ENCODE measurements at regions not wholly inside any gene's neighbourhood (a gene's known extent, or its start where the extent isn't known, plus 50 kb on each side); places are given as distances from the start of the nearest gene placed in this dataset.

- Histone ChIP-seq H3K27ac (ENCODE audit: extremely low read length, insufficient read depth, low read length) (no peak overlapping the region), H3K9me3 (ENCODE audit: low read length) (no peaks in the 10 kb centered on the region), H3K4me1 (ENCODE audit: insufficient read depth, low read length) (no peaks in the 10 kb centered on the region), H3K27me3 (ENCODE audit: control insufficient read depth in 1 of 2, insufficient read depth in 2 of 2, low read length in 2 of 2) (no peaks in the 10 kb centered on the region; a peak in 1 of 5 replicates), H4K20me1 (ENCODE audit: insufficient read depth, low read length) (no peaks in the 10 kb centered on the region), H3K36me3 (replicated peaks in 1 of 2; ENCODE audit: control insufficient read depth in 1 of 2, insufficient read depth in 2 of 2, low read length in 2 of 2) (no peaks in the 10 kb centered on the region), H3K4me3 (replicated peaks in 1 of 3; ENCODE audit: insufficient read depth in 1 of 3, low read depth in 2 of 3, low read length in 3 of 3) (no peak overlapping the region), H3K9ac (ENCODE audit: insufficient read depth, low read depth, low read length) (no peak overlapping the region), H3K4me2 (ENCODE audit: low read depth, low read length) (no peak overlapping the region), H3K79me2 (ENCODE audit: insufficient read depth, low read length) (no peaks in the 10 kb centered on the region), H2AFZ (ENCODE audit: low read length) (no peak overlapping the region)
- BruUV-seq (replicated peaks) = no TSS peak
- intact Hi-C loops (cut with micrococcal nuclease; ENCODE audit: unreplicated experiment) = no loop called here
- FAIRE-seq = no peak
- CTCF ChIA-PET (ENCODE audit: low intra/inter-chr PET ratio, low total read pairs) = no interaction called here
- DNase-seq (ENCODE audit: low spot score) = no peak
- POLR2A ChIA-PET = no interaction called here
- in situ Hi-C loops (cut with HindIII; ENCODE audit: extremely low pct_ligation_motif_present, low pct_unique_long_range_greater_than_20kb) = no loop called here
- 23% methylated on average over 10 of the region's 10 CpGs for WGBS (ENCODE audit: low lambda C conversion rate)
- no peak for ATAC-seq
- TF ChIP-seq ATF3 (CRISPR knock-in tag; IDR thresholded peaks at IDR 0.05) (no peak), RFX3 (CRISPR knock-in tag; IDR thresholded peaks at IDR 0.05) (no peak), ZSCAN29 (CRISPR knock-in tag; conservative IDR thresholded peaks at IDR 0.05) (no peak), GPBP1L1 (CRISPR knock-in tag; IDR thresholded peaks at IDR 0.05) (no peak), ZNF720 (CRISPR knock-in tag; IDR thresholded peaks at IDR 0.05) (no peak), BCLAF1 (IDR thresholded peaks at IDR 0.05) (no peak), PBX2 (CRISPR knock-in tag; IDR thresholded peaks at IDR 0.05) (no peak), ZNF275 (CRISPR knock-in tag; IDR thresholded peaks at IDR 0.05; ENCODE audit: borderline replicate concordance) (no peak), ZNF747 (CRISPR knock-in tag; IDR thresholded peaks at IDR 0.05; ENCODE audit: borderline replicate concordance) (no peak), ZNF513 (CRISPR knock-in tag; conservative IDR thresholded peaks at IDR 0.05) (no peak)
These were observed 111.4 kb upstream of the TOM1L1 start for GRCh38 chr17:54789101-54789880.
